ENCODE measurements at regions not wholly inside any gene's neighbourhood (a gene's known extent, or its start where the extent isn't known, plus 50 kb on each side); places are given as distances from the start of the nearest gene placed in this dataset.

- H2AFZ ChIP-seq (ENCODE audit: low read length) = no peak overlapping the region
- no peaks in the 10 kb centered on the region for H4K20me1 ChIP-seq (ENCODE audit: insufficient read depth, low read length)
- no peak overlapping the region for H3K27ac ChIP-seq (ENCODE audit: low read length)
- H3K27me3 ChIP-seq (replicated peaks; ENCODE audit: insufficient read depth, low read length) = peaks cover 81% of the 10 kb centered on the region
- no peak overlapping the region for H3K4me2 ChIP-seq (ENCODE audit: low read depth, low read length)
- H3K4me1 ChIP-seq (ENCODE audit: low read length) = no peaks in the 10 kb centered on the region
- no peaks in the 10 kb centered on the region for H3K9me3 ChIP-seq (replicated peaks; ENCODE audit: insufficient read depth, low read length)
- no peaks in the 10 kb centered on the region for H3F3A ChIP-seq (ENCODE audit: insufficient read depth, low read length)
- H3K4me3 ChIP-seq (ENCODE audit: low read length) = no peak overlapping the region
- H3K36me3 ChIP-seq (replicated peaks; ENCODE audit: insufficient read depth, low read length) = no peaks in the 10 kb centered on the region
- no peaks in the 10 kb centered on the region for H3K79me2 ChIP-seq (ENCODE audit: low read length)
- H3K9me2 ChIP-seq (replicated peaks; ENCODE audit: insufficient read depth, low read length) = no peaks in the 10 kb centered on the region
- H3K9ac ChIP-seq (ENCODE audit: low read length) = no peak overlapping the region
- TF ChIP-seq EZH2phosphoT487 (IDR thresholded peaks at IDR 0.05; ENCODE audit: low read length) (no peak), CTCF (IDR thresholded peaks at IDR 0.05; ENCODE audit: low read length) (no peak), EZH2 (optimal IDR thresholded peaks at IDR 0.05; ENCODE audit: low read depth, low read length) (no peak)
- no peak for DNase-seq
Observed at GRCh38 chr20:50305636-50306477, 115.2 kb downstream of the CEBPB start.

GRCh38 chr20:50306478-50307423 is 116.1 kb downstream of the CEBPB start:
- H2AFZ ChIP-seq (ENCODE audit: low read length) = no peak overlapping the region
- H3K4me2 ChIP-seq (ENCODE audit: low read depth, low read length) = no peak overlapping the region
- TF ChIP-seq EZH2phosphoT487 (IDR thresholded peaks at IDR 0.05; ENCODE audit: low read length) (no peak), CTCF (IDR thresholded peaks at IDR 0.05; ENCODE audit: low read length) (no peak), EZH2 (optimal IDR thresholded peaks at IDR 0.05; ENCODE audit: low read depth, low read length) (no peak)
- no peaks in the 10 kb centered on the region for H3K9me2 ChIP-seq (replicated peaks; ENCODE audit: insufficient read depth, low read length)
- H3K4me1 ChIP-seq (ENCODE audit: low read length) = no peaks in the 10 kb centered on the region
- no peaks in the 10 kb centered on the region for H4K20me1 ChIP-seq (ENCODE audit: insufficient read depth, low read length)
- H3K9me3 ChIP-seq (replicated peaks; ENCODE audit: insufficient read depth, low read length) = no peaks in the 10 kb centered on the region
- no peaks in the 10 kb centered on the region for H3K79me2 ChIP-seq (ENCODE audit: low read length)
- no peak overlapping the region for H3K4me3 ChIP-seq (ENCODE audit: low read length)
- DNase-seq = no peak
- peaks cover 81% of the 10 kb centered on the region for H3K27me3 ChIP-seq (replicated peaks; ENCODE audit: insufficient read depth, low read length)
- no peak overlapping the region for H3K9ac ChIP-seq (ENCODE audit: low read length)
- H3K36me3 ChIP-seq (replicated peaks; ENCODE audit: insufficient read depth, low read length) = no peaks in the 10 kb centered on the region
- no peak overlapping the region for H3K27ac ChIP-seq (ENCODE audit: low read length)
- no peaks in the 10 kb centered on the region for H3F3A ChIP-seq (ENCODE audit: insufficient read depth, low read length)

GRCh38 chr20:50308166-50308512 is 117.5 kb downstream of the CEBPB start:
- Histone ChIP-seq H3K4me1 (ENCODE audit: low read length) (no peaks in the 10 kb centered on the region), H3K9me3 (replicated peaks; ENCODE audit: insufficient read depth, low read length) (no peaks in the 10 kb centered on the region), H3K36me3 (replicated peaks; ENCODE audit: insufficient read depth, low read length) (no peaks in the 10 kb centered on the region), H3K4me2 (ENCODE audit: low read depth, low read length) (no peak overlapping the region), H3K27me3 (replicated peaks; ENCODE audit: insufficient read depth, low read length) (peaks cover 83% of the 10 kb centered on the region), H3K4me3 (ENCODE audit: low read length) (no peak overlapping the region), H3K79me2 (ENCODE audit: low read length) (no peaks in the 10 kb centered on the region), H2AFZ (ENCODE audit: low read length) (no peak overlapping the region), H3K27ac (ENCODE audit: low read length) (no peak overlapping the region), H3F3A (ENCODE audit: insufficient read depth, low read length) (no peaks in the 10 kb centered on the region), H3K9ac (ENCODE audit: low read length) (no peak overlapping the region), H3K9me2 (replicated peaks; ENCODE audit: insufficient read depth, low read length) (no peaks in the 10 kb centered on the region), H4K20me1 (ENCODE audit: insufficient read depth, low read length) (no peaks in the 10 kb centered on the region)
- no peak for DNase-seq
- no peak for TF ChIP-seq EZH2 (optimal IDR thresholded peaks at IDR 0.05; ENCODE audit: low read depth, low read length)
- TF ChIP-seq EZH2phosphoT487 (IDR thresholded peaks at IDR 0.05; ENCODE audit: low read length) = no peak
- TF ChIP-seq CTCF (IDR thresholded peaks at IDR 0.05; ENCODE audit: low read length) = no peak
